GM19438 (cell line): ENCODE measurements at regions not wholly inside any gene's neighbourhood (a gene's known extent, or its start where the extent isn't known, plus 50 kb on each side); places are given as distances from the start of the nearest gene placed in this dataset.

ENCODE experiments used
- ATAC-seq: cut with Tn5 transposase; IDR thresholded peaks from one replicate; pipeline ENCODE4 v1.9.1; 2021; ENCODE audit warnings: low read depth; ENCODE audit not compliant: unreplicated experiment

DNA sequence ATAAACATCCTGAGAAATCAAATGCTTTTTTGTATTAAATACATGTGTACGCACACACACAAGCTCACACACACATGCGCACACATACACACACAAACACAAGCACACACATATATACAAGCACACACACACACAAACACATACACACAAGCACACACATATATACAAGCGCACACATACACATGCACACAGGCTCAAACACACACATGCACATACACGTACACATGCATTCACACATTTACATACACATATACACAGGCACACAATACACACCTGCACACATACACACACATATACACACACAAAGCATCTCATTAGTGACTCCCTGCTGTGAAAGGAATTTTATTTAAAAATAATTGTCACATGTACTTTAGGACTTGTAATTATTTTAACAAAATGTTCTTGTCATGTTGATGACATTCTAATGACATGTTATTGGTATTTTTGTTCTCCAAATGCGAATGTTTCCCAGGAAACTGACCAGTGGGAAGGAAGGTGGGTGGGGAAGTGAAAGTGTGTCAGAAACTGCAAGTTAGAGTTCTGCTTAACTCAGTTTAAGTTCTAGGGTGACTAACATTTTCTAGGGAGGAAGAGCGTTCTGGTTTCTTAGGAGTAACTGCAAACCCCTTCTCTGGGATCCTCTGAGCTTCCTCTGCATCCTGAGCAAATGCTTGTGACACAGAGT is 113.9 kb upstream of the ZNF217 start:
- peak; percentile 49 for ATAC-seq

DNA sequence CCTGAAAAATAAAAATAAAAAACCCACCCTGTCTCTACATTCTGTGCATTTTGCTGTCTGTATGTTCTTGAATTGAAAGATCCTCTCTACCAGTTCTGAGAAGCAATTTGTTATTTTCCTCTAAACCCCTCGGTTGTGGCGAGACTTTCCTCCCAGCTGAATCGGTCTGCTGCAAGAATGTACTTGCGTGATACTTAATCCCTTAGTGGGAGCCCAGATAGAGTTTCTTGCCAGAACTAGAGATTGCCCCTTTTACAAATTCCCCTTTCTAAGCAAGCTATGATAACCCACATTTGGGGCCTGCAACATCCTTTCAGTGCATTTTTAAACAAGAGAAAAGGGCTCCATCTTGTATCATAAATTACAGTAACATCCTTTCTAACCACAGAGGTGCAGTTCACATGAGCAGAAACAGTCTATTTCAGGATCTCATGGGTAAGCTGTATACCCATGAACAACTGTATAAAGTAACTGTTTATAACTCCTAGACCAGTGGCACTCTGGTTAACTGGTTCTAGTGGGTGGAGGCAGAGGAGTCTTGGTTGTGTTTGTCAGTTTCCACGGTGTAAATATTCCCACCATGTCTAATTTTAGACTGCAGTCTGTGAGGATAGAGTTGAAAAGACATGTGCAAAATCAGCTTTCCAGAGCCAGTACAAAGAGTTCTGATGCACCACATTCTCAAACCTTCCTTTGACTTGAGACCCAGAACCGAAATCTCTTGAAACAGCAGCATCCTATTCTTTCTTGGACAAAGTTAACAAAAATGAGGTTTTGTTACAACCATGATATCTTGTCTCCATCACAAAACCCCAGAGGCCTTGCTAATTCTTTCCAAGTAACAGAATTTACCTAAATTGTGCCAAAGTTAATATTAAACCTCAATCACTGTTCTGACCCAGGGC is 113.1 kb upstream of the ZNF217 start:
- ATAC-seq, result no peak

- no peak for ATAC-seq
Measured at GRCh38 chr20:53706008-53706465, 112.4 kb upstream of the ZNF217 start.

DNA sequence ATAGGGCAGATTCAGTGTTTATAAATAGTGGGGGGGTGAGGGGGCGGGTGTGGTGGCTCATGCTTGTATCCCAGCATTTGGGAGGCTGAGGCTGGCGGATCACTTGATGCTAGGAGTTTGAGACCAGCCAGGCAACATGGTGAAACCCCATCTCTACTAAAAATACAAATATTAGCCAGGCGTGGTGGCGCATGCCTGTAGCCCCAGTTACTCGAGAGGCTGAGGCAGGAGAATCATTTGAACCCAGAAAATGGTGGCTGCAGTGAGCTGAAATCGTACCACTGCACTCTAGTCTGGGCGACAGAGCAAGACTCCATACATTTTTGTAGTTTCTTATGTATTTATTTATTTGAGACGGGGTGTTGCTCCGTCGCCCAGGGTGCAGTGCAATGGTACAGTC is 109.0 kb upstream of the ZNF217 start:
- ATAC-seq, result no peak

DNA sequence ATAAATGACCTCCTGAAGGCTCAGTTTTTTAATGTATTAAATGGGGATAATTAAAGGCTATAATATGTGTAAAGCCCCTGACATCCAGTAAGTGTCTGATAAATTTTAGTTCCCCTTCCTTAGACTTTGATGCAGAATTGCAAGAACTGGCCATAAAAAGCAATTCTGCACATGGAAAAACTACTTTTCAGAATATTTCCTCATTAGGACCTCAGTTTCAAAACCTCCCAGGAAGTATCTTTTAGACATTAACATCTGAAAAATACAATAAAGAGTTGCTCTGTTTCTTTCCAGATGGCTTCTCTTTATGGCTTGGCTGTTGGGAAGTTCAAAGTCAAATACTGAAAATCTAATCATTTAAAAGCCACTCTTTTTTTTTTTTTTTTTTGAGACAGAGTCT is 106.3 kb upstream of the ZNF217 start:
- no peak for ATAC-seq

DNA sequence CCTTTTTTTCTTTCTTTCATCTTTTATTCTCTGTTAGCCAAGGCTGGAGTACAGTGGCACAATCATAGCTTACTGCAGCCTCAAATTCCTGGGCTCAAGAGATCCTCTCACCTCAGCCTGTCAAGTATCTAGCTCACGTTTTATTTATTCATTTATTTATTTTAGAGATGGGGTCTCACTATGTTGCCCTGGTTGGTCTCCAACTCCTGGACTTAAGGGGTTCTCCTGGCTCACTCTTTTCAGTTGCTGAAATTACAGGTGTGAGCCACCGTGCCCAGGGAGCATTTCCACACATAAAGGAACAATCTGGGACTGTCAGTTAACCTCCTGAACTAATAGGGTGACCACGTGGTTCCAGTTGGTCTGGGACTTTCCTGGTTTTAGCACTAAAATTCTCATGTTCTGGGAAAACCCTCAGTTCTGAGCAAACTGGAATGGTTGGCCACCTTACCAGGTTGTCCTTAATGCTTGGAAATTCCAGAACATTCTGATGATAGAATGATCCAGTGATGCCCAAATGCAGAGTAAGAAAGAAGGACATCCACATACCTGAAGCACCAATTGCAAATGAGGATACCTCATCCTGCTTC is 105.5 kb upstream of the ZNF217 start:
- no peak for ATAC-seq

GRCh38 chr20:53698371-53698978 is 104.8 kb upstream of the ZNF217 start:
- no peak for ATAC-seq

GRCh38 chr20:53695797-53696527 is 102.3 kb upstream of the ZNF217 start:
- ATAC-seq, result no peak

- peak; percentile 60 for ATAC-seq
Measured at GRCh38 chr20:53693262-53693871, 99.7 kb upstream of the ZNF217 start.

GRCh38 chr20:53692465-53693067 is 98.9 kb upstream of the ZNF217 start:
- no peak for ATAC-seq

GRCh38 chr20:53691811-53692192 is 98.2 kb upstream of the ZNF217 start:
- ATAC-seq, result no peak

DNA sequence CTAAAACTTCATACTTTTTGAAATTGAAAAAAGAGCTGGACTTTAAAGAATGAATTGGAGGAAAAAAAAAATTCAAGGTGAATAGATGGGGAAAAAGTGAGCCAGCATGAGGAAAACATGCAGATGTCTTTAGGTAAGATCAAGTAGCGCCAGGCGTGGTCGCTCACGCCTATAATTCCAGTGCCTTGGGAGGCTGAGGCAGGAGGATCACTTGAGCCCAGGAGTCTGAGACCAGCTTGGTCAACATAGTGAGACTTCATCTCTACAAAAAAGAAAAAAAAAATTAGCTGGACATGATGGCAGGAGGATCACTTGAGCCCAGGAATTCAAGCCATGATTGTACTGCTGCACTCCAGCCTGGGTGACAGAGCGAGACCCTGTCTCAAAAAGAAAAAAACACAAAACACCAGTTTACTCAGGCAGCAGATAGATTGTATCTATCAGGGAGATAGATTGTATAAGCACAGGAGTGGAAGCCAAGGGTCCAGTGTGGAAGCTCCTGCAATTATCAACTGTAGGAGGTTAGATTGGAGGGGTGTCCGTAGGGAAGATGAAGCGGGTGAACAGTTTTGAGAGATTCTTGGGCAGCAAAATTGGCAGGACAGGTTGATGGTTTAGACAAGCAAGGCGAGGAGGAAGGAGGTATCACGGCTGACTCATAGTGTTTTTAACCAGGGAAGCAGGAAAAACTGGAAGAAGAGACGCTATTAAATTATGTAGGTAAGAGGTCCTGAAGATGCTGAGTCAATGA is 97.6 kb upstream of the ZNF217 start:
- no peak for ATAC-seq

DNA sequence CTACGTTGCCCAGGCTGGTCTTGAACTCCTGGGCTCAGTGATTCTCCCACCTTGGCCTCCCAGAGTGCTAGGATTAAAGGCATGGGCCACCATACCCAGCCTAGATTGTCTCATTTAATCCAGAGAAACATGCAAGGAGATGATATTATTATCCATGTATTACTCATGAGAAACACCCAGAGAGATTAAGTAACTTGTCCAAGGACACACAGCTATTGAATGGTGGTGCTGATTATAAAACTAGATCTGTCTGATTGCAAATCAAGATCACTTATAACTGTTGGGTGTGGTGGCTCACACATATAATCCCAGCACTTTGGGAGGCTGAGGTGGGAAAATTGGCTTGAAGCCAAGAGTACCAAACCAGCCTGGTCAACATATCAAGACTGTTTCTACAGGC is 94.4 kb upstream of the ZNF217 start:
- no peak for ATAC-seq

DNA sequence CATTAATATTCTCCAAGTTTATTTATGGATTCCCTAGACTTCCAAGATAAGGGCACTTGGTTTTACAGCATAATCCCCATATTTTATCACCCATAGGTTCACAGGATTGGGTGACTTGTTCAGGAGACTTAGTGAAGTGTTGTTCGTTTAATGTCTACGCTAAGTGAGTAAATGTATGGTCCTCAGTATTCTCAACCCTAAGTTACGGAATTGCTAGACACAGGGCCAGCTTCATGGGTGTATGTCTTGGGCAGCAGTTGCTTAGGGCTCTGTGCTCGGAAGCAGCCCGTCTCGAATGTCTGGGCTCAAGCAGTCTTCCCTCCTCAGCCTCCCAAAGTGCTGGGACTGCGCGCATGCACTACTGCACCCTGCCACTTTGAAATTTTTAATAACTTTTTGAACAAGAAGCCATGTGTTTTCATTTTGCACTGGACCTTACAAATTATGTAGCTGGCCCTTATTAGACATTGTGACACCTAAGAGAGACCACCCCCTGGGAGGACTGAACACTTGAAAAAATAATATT is 91.5 kb upstream of the ZNF217 start:
- ATAC-seq, result no peak

- ATAC-seq, result no peak
Measured at GRCh38 chr20:53683506-53683905, 89.9 kb upstream of the ZNF217 start.

DNA sequence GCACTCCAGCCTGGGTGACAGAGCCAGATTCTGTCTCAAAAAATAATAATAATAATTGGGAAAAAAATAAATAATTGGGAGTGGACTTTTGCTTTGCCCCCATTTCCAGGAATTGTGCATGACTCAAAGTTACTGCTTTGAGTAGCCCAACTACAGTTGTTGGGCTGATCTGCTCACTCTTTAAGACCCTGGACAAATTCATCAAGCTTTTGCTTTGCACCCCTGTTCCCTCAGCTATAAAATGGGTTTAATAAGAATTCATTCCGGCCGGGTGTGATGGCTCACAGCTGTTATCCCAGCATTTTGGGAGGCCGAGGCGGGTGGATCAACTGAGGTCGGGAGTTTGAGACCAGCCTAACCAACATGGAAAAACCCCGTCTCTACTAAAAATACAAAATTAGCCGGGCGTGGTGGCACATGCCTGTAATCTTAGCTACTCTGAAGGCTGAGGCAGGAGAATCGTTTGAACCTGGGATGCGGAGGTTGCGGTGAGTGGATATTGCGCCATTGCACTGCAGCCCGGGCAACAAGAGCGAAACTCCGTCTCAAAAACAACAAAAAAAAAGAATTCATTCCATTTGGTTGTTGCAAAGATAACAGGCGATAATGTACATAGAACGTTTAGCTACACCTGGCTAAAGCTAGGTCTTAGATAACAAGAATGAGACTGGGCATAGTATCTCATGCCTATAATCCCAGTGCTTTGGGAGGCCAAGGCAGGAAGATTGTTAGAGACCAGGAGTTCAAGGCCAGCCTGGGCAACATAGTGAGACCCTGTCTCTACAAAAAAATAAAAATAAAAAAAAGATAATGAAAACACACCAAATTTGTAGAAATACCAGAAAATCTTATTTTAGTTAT is 87.9 kb upstream of the ZNF217 start:
- no peak for ATAC-seq

DNA sequence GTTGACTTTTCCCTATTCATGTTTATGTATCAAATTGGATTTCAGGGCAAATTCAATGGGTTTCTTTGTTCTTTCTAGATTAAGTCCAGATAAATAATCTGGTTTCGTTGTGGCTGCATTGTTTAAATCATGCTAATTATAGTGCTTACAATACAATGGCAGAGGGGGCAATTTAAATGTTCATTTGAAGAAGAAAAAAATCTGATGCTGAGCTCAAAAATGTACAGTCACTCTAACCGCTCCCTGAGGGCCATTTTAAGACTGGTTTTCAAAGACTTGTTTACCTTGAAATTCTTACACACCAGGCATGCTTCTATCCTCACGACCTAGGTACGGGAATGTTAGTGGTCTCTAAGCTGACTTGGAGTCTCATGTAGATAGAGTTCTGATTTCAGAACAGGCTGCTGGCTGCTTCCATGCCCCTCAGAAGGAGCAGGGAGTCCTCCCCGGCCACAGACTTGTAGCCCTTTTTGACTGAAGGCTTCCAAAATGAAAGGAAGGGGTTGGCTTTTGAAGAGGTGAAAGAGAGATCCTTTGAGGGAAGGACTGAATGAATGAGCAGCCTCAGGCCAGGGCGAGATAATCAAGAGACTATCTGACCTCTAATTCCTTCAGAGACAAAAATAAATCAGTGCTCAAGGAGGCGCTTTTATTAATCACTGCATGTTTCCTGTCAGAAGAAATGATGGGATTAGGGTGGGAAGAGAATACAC is 86.1 kb upstream of the ZNF217 start:
- ATAC-seq, result no peak
